Activated CD4-positive, alpha-beta T cell treated with anti-CD3 and anti-CD28 coated beads, Interleukin-2, amount 50 U/mL, for 16 hours (primary cell): ENCODE measurements at regions not wholly inside any gene's neighbourhood (a gene's known extent, or its start where the extent isn't known, plus 50 kb on each side); places are given as distances from the start of the nearest gene placed in this dataset.

Experiments used
- DNase-seq: peaks from one replicate; pipeline ENCODE4 v3.0.0-alpha.2; 2020

DNA sequence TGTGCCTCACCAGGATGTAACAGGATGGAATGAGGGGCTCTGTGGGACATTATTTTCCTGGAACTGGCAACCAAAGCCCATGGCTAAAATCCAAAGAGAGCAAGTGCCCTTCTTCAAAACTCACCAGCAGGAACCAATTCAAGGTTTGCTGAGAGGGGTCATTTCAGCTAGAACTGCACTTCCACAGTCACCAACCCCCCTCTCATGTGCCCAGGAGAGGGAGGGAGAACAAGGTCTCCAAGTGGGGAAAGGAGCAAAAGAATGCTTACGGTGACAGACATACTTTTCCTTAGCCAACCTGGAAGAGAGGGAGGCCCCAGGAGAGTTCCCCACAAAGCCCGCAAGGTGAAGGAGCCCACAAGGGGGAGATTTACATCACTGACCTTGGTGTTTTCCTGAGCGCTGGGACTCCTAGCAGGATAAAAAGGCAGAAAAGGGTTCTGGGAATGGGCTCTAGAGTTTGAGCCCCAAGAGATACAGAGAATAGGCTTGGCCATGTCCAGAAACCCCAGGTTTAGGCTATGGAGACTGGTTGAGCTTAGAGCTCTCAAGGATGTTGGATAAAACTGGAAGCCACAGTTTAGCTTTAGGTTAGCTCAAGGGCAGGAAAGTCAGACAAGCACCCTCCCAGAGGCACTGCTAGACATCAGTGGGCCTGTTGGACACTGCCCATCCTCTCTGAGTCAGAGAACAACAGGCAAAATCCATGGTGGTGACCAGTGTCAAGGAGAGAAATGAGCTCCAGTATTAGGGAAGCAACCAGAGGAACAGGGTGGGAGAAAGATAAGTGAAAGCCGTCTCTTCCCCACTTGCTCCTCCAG, 63.9 kb upstream of the GHITM start:
- no peak for DNase-seq

DNA sequence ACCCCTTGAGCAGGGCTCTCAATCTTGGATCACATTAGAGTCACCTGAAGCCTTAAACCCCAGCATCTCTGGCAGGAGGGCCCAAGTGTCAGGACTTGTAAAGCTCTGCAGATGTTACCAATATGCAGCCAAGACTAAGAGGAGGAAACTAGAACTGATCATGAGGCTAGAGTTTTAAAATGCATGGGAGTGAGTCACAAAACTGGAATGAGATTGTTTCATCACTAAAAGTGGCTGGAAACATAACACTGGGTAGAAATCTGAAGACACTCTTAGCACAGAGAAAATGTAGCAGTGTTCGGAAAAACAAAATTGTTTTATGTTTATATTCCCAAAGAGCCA, 63.3 kb upstream of the GHITM start:
- no peak for DNase-seq

DNA sequence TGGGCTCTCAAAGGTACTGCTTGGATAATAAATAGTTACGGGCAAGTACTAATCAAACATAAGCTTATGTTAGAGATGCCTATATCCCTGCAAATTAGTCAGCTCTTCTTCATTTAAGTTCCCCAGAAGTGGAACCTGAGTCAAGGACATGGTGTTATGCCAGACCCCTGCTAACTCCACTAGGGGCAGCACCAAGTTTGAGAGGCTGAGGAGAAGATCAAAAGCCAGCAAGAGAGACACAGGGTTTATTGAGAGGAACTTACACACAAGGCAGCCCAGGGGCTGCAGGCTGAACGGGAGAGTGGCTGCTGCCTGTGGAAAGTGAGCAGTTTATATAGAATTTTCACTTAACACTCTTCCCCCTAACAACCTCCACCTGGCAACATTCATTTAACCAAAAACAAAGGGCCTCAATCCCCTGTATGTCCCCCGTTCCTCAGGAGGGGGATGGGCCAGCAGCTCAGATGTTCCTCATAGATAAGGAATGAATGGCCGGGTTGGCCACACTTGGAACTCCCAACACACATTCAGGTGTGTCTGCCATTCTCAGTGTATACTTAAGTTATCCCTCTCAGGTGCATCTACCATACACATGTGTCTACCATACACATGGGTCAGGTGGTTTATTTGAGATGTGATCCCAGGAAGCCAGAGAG, 62.6 kb upstream of the GHITM start:
- DNase-seq: no peak

DNA sequence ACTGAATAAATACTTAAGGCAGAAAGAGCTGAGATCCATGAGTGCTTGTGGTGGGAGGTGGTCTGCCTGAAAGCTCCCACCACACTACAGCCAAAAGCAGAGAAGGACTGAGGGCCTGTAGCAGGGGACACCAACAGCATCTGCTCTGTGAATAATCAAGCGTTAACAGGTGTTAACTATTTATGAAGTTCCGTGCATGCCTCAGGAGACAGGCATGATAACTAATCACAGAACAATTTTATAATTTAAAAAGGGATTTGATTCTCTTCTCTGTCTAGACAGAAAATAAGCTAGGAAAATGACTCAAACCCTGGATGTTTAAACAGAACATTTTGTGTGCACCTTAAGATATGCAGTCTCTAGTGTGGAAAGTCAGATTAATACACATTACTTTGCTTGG, 61.5 kb upstream of the GHITM start:
- DNase-seq: no peak

DNA sequence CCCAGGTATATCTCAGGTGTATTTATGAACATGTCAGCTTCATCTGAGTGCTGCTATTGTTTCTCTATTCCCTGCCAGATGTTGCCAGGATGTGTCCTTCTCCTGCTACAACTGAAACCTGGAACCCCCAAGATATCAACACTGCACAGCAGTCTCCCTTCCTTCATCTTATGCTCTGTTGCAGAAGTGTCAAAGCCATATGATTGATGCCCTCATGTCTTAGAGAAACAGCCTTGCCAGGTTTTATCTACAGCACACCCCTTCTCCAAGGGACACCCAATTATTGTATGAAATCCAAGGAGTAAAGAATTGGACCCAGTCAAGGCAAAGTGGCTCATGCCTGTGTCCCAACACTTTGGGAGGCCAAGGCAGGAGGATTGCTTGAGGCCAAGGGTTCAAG, 60.5 kb upstream of the GHITM start:
- DNase-seq: no peak

DNA sequence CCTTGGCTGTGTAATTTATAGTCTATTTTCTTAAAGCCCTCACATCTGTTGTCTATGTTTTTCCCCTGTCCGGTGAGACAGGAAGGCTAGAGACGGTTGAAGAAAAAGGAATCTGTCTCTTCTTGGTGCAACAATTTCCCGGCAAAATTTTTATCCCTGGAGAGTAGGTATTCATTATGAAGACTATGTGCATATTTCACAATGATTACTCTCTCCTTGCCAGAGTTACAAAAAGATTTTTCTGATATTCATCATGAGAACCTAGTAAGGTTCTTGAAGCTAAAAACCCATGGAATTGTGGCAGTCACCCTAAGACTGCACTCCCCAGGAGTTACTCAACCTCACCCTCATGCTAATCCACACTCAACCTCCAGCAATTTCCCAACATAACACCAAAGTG, 55.0 kb upstream of the GHITM start:
- DNase-seq: no peak

DNA sequence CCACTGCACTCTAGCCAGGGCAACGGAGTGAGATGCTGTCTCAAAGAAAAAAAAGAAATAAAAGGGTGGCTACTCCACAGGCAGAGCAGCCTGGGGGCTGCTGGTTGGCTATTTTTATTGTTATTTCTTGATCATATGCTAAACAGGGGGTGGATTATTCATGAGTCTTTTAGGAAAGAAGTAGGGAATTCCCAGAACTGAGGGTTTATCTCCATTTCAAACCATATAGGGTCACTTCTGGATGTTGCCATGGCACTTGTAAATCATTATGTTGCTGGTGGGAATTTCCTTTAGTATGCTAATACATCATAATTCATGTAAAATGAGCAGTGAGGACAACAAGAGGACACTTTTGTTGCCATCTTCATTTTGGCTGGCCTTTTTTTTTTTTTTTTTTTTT, 52.1 kb upstream of the GHITM start:
- no peak for DNase-seq

DNA sequence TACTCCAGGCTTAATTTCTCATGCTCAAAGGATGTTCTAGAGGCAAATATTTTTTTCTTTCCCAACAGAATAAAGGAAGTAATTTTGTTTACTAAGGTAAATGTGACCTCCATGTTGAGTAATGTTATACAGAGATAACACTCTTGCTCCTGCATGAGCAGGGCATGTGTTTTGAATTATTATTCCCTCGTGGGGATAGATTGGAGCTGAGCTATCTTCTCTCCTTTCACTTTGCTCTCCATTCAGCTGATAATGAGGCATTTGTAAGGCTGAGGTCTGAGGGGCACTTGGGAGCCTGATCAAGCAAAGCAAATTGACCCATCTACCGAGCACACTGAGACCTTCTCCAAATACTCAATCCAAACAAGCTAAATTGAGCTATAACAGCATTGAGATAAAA, 50.7 kb upstream of the GHITM start:
- no peak for DNase-seq

DNA sequence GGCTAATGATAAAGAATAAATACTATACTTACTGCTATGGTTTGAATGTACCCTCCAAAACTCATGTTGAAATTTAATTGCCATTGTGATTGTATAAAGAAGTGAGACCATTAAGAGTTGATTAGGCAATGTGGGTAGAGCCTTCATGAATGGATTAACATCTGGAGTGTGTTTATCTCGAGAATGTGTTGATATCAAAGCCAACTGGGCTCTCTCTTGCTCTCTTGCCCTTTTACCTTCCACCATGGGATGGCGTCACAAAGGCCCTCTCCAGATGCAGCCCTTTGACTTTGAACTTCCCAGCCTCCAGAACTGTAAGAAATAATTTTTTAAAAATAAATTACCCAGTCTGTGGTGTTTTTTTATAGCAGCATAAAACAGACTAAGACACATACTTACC, 50.1 kb upstream of the GHITM start:
- no peak for DNase-seq
